GM21528 (cell line): ENCODE measurements at regions not wholly inside any gene's neighbourhood (a gene's known extent, or its start where the extent isn't known, plus 50 kb on each side); places are given as distances from the start of the nearest gene placed in this dataset.
A peak's percentile ranks its signal among the peaks of the same experiment; 100 is the strongest.
"Not testable (repeated sequence)": the region's sequence is repeated elsewhere in the genome, so short reads cannot be mapped to it uniquely, and the experiment has no call there.

ENCODE experiments used
- ATAC-seq: cut with Tn5 transposase; IDR thresholded peaks from one replicate; pipeline ENCODE4 v1.9.1; 2021; ENCODE audit warnings: mild to moderate bottlenecking, moderate library complexity; ENCODE audit not compliant: unreplicated experiment, low FRiP score

DNA sequence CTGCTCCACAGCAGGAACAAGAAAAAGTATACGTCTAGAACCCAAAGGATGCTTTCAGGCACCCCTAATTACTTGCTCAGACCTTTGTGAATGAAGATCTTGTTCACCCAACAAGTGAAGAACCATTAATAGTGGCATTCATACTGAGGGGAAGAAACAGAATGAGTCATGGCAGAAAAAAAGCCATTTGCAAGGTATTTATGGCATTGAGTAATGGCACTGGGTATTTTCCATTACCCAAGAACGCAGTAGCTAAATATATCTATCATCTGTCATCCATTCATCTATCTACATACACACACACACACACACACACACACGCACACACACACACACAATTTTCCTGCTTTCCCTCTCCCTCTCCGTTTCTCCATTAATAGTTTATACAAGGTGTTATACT, 56.4 kb upstream of the XIRP2 start:
- no peak for ATAC-seq

DNA sequence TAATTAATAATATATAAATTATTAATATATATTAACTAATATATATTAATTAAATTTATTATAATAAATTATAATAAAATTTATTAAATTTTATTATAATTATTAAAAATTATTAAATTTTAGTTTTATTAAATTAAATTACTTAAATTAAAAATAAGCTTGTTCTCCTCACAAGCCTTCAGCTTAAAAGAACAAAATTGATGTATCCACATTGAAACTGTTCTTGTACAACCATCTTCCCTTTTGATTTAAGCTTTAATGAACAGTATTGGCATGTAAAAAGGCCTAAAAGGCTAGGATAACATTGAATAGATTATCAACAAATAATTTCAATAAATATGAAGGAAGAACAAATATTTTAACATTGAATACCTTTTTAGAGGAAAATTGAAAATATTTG, 62.4 kb upstream of the XIRP2 start:
- ATAC-seq = no peak

- ATAC-seq = no peak
These were observed 73.9 kb upstream of the XIRP2 start for GRCh38 chr2:166814335-166814734.

DNA sequence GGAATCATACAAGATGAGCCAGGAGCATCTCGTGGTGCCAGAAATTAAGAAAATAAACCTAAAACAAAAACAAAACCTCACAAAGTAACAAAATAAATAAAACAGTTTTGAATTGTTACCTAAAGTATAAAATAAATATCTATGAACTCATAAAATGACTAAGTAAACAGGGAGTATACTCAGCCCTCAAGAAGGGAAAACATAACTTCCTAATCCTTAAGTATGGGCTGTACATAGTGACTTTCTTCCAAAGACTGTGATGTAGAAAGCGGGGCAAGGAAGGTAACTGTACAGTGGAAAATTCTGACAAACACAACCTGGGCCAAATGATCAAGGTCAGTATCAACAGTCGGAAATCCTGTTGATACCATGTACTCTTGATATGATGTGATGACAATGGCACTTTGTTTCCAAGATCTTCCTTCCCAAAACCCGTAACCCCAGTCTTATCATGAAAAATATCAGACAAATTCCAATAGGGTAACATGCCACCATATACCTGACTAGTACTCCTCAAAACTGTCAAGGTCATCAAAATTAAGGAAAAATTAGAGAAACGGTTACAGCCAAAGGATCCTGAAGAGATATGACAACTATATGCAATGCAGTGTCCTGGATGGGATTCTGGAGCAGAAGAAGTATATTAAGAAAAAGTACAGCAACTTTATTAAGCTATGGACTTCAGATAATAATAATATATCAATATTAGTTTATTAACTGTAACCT, 76.0 kb upstream of the XIRP2 start:
- ATAC-seq = no peak

DNA sequence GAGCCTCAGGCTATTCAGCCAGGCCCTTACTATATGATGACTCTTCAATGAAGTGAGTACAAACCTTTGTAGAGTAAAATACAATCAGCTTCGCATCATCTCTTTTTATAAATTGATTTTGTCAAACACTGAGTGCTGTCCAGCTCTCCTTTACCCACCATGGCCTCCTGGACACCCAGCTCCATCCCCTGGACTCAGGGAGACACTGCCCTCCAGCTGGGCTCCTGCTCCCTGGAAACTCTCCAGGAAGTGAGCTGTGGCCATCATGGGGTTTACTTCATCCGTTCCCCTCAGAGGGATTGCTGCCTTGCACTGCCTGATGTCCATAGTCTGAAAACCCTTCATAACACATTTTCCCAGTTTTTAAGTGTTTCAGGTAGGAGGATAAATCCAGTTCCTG, 82.5 kb upstream of the XIRP2 start:
- no peak for ATAC-seq

DNA sequence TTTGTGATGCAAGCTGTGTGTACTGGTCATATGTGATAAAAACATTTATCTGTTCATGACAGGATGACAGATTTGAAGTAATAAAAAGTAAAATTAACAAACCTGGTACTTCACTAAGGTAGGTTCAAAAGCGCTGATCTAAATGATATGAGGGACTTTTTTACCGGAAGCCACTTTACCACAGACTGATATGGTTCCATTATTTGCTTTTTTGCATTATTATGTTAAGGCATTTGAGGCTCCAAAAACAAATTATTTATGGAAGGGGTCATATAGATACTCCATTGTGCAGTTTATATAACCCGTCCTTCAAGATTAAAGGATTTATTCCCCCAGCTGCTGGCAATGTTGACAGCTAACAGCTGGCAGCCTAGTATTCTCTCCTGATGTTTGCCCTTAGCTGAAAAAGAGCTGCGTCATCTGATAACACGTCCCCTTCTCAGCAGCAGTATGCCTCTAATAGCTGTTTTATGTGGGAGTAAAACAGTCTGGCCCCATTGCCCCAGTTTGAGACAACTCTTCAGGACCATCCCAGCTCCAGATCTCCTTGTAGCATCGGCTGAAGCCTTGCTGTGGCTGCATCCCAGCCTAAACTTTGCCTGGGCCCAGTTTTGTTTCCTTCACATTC, 84.8 kb upstream of the XIRP2 start:
- no peak for ATAC-seq

DNA sequence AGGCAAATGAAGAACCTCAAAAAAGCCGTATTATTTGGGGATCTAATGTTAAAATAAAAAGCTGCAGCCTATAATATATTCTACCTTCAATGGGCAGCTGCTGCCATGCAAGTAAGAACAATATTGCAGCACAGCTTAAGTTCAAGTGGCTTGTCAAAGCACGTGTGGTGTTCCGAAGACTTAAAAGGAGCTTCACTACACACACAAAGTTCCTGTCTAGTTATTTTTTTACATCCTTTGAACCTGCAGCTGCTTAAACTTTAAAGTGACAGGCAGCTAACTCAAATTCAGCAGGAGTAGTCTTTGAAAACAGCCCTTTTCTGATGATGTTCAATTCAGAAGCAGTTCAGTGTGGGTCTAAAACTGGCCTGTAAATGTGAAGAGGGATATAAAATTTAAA, 85.8 kb upstream of the XIRP2 start:
- ATAC-seq = no peak

- ATAC-seq = no peak
These were observed 95.5 kb upstream of the XIRP2 start for GRCh38 chr2:166792808-166793207.

DNA sequence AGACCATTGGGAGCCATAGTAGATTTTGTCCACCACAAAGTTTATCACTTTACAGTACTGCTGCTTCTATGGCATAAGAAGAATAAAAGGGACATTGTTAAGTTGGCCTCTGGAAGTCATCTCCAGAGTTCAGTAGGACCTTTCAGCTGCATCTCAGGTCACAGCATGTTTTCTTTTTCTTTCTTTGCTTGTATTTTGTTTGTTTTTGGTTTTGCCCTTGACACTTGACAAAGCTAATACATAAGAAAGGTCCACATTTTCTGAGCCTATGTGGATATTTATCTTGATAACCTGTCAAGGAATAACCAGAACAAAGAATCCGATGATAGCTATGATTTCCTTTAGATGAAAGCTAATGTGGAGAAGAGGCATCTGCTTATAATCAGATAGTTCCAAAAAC, 101.6 kb upstream of the XIRP2 start:
- ATAC-seq = no peak

DNA sequence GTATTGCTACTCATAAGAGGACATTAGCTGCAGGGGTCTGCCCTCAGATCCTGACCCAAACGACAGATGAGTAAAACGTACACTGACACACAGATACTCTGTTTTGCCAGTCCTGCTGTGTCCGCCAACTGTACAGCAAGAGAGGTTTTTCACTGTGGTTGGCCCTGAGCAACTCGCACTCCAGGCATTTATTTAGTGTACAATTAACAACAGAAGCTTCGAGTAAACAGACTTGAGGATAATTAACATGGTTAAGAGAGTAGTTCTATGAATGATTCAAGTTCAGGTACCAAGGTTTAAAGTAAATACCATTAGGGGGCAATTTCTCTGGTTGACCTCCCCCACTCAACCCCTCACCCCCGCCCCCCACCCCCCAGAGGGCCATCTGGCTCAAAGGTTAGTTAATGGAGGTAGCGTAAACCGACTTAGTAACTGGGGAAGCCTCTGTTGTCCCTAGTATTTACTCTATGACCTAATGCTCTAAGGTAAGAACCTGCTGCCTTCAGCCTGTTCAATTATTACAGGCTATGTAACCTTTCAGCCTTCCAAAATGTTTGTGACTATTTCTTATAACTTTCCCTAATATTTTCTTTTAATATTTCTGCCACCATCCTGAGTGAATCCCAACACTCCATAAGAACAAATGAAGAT, 103.9 kb upstream of the XIRP2 start:
- no peak for ATAC-seq

DNA sequence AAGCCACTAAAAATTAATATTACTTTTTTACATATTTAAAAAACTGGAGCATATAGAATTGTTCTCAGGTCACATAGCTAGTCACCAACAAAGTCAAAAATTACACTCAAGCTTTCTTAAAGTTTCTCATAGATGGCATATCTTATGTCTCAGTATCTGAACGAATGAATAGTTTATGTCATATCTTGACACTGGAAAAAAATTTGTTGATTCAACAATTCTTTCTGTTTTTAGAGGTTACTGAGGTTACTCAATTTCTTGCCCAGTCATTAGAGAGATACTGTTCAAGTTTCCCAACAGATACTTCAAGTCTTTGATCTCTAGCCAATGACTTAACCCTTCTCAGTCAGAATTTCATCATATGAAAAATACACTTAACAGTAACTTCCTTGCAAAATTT, 113.1 kb upstream of the XIRP2 start:
- ATAC-seq = no peak

DNA sequence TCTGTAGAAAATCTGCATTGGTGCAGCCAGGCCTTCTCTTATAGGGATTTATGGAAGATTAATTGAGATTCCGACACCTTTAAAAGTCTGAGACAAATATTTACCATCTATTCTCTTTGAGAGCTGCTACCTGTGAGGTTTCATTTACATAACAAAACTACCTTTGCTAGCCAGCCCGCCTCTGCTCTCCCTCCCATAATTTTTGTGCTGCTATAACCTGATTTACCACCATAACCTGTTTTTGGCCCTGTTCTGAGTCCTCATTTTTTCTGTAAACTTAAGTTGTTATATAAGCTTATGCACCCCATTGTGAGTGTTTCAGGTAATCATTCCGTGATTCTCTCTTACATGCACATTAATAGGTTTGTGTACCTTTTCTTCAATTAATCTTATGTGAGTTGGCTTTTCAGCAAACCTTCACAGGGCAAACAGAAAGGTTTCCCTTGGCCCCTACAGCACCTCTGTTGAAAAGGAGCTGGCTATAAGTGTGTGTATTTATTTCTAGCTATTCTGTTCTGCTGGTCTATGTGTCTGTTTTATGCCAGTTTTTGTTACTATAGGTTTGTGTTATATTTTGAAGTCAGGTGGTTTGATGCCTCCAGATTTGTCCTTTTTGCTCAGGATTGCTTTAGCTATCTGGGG, 114.9 kb upstream of the XIRP2 start:
- no peak for ATAC-seq

- ATAC-seq = peak; percentile 71
These were observed 119.7 kb upstream of the XIRP2 start for GRCh38 chr2:166768393-166769123.

GRCh38 chr2:166766769-166767322, 121.4 kb upstream of the XIRP2 start:
- not testable (repeated sequence) for ATAC-seq

DNA sequence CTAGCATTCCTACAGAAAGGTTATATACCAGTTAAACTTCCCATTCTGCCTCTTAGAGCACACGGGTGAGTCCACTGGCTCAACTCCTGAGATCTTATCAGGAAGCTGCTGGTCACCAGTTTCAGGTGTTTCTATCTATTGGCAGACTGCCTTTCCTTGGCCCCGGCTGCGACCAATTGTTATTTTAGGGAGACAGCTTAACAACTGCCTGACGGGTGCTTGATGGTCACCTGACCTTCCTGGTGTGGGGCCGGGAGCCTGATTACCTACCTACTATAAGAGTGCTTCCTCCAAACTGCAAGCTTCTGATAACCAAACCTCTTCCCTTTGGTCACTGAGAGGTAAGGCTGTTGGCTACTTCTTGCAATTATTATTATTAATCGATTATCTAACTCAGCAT, 122.1 kb upstream of the XIRP2 start:
- no peak for ATAC-seq

DNA sequence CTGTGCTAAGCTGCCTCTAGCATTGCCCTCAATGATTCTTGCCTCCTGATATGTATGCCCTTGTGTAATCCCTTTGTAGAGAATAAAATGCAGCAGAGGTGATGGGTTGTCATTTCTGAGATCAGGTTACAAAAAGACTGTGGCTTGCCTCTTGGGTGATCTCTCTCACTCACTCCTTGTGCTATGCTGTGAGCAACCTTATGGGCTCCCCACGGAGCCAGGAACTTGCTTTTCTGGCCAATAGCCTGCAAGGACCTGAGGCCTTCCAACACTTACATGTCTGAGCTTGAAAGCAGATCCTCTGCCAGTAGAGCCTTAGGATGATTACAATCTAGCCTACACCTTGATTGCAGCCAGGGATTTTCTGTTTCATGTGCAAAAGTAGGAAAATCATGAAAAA, 123.1 kb upstream of the XIRP2 start:
- ATAC-seq = no peak

DNA sequence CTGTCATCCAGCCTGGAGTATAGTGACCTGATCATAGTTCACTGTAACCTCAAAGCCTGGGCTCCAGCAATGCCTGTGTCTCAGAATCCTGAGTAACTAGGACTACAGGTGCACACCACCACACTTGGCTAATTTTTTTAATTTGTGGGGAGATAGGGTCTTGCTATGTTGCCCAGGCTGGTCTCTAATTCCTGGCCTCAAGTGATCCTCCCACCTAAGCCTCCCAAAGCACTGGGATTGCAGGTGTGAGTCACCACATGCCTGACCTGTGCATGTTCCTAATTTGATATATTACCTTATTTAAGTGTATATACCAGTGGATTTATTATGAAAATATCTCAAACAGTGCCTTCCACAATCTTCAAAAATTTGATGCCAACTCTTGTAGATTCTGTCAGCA, 123.6 kb upstream of the XIRP2 start:
- no peak for ATAC-seq

GRCh38 chr2:166764216-166764615, 124.1 kb upstream of the XIRP2 start:
- ATAC-seq = no peak

GRCh38 chr2:166762746-166763145, 125.5 kb upstream of the XIRP2 start:
- ATAC-seq = no peak

DNA sequence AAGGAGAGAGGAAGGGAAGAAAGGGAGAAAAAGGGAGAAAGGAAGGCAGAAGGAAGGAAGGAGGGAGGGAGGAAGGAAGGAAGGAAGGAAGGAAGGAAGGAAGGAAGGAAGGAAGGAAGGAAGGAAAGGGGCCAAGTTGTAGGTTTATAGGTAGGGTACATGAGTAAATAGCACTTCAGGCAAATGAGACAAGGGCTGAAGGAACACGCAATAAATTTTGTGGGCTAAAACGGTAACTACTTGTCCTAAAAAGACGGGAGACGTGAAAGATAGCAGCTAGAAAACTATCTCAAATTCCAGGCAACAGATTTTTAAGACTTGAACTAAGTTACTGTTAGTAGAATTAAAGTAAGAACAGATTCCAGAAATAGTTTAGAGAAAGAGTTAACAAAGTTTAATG, 129.3 kb upstream of the XIRP2 start:
- no peak for ATAC-seq

GRCh38 chr2:166750624-166751023, 137.7 kb upstream of the XIRP2 start:
- ATAC-seq = no peak
